HCT116 (cell line): ENCODE measurements at regions not wholly inside any gene's neighbourhood (a gene's known extent, or its start where the extent isn't known, plus 50 kb on each side); places are given as distances from the start of the nearest gene placed in this dataset.

Experiments
- ATAC-seq: fragments of 200-7000 bp; cut with Tn5 transposase; 2 replicates; pipeline ENCODE4 v1.9.1; 2020; ENCODE audit warnings: mild to moderate bottlenecking, moderate library complexity
- BruUV-seq: library from RNA; stranded (reverse); fragments of 400-500 nt; replicated peaks from 2 replicates; lab custom pipeline; 2021; lab: Mats Ljungman, UMichigan
- CTCF ChIA-PET: fragments of 300-600 bp; sonication (Branson Sonifier 250); formaldehyde crosslinking; loops from one replicate; lab custom pipeline; 2021; ENCODE audit warnings: antibody characterized with exemption; lab: Charles Lee
- POLR2A ChIA-PET: fragments of 300-600, 350-600 bp; sonication (Branson Sonifier 250); formaldehyde crosslinking; loops from one replicate; lab custom pipeline; 2021; ENCODE audit warnings: antibody characterized with exemption; lab: Charles Lee
- RAD21 ChIA-PET, 2 experiments: fragments of 300-600 bp; sonication (Branson Sonifier 250); formaldehyde crosslinking; loops; one replicate each; lab custom pipeline; 2023; ENCODE audit warnings: low total read pairs in 2 of 2; ENCODE audit not compliant: uncharacterized antibody in 2 of 2, unreplicated experiment in 2 of 2, low non-redundant PET in 1 of 2; lab: Charles Lee
- DNase-seq: peaks from one replicate; pipeline ENCODE4 v3.0.0-alpha.2; 2010; ENCODE audit warnings: low read depth, low spot score
- H2AFZ ChIP-seq: fragments of 200-600 bp; shearing (Covaris generic), sonication (generic); 2 replicates; pipeline ENCODE4 v1.6.1; 2017; ENCODE audit warnings: low read depth, mixed run types, mixed read lengths, antibody characterized with exemption, low read length; ENCODE audit not compliant: poor library complexity, severe bottlenecking
- H3K27ac ChIP-seq: 2 replicates; pipeline ENCODE4 v1.5.1; 2012; ENCODE audit warnings: low read depth, low read length
- H3K27me3 ChIP-seq: fragments of 200-600 bp; sonication (generic); 2 replicates; pipeline ENCODE4 v1.6.1; 2016; ENCODE audit warnings: mixed run types, low read length, mixed read lengths; ENCODE audit not compliant: insufficient read depth
- H3K36me3 ChIP-seq, 2 experiments: fragments of 200-500 bp in 1 of 2; fragments of 200-600 bp in 1 of 2; sonication (Bioruptor generic) in 1 of 2; sonication (generic) in 1 of 2; 2 replicates each; pipeline versions ENCODE4 v1.5.1 to v1.6.1; 2014 to 2016; ENCODE audit warnings: low read length in 2 of 2, inconsistent platforms in 1 of 2, mixed read lengths in 1 of 2, mixed run types in 1 of 2; ENCODE audit not compliant: insufficient read depth in 2 of 2, control insufficient read depth in 1 of 2
- H3K4me1 ChIP-seq, 2 experiments: fragments of 200-600 bp in 1 of 2; sonication (generic) in 1 of 2; 2 replicates each; pipeline versions ENCODE4 v1.5.1 to v1.6.1; 2012 to 2017; ENCODE audit warnings: low read length in 2 of 2, inconsistent platforms in 1 of 2, mild to moderate bottlenecking in 1 of 2, mixed read lengths in 1 of 2, mixed run types in 1 of 2, moderate library complexity in 1 of 2; ENCODE audit not compliant: insufficient read depth in 2 of 2, control insufficient read depth in 1 of 2
- H3K4me2 ChIP-seq: fragments of 200-600 bp; sonication (generic); 2 replicates; pipeline ENCODE4 v1.6.1; 2017; ENCODE audit warnings: mixed run types, low read length, mixed read lengths
- H3K4me3 ChIP-seq, 2 experiments: fragments of 200-600 bp in 1 of 2; sonication (generic) in 1 of 2; replicated peaks in 1 of 2; 2 replicates each; pipeline ENCODE4 v1.5.1; 2011 to 2016; ENCODE audit warnings: low read length in 2 of 2, control low read depth in 1 of 2, low read depth in 1 of 2, mild to moderate bottlenecking in 1 of 2, mixed read lengths in 1 of 2, mixed run types in 1 of 2
- H3K79me2 ChIP-seq: fragments of 200-600 bp; sonication (generic); 2 replicates; pipeline ENCODE4 v1.6.1; 2017; ENCODE audit warnings: mild to moderate bottlenecking, mixed run types, low read length, moderate library complexity, mixed read lengths; ENCODE audit not compliant: insufficient read depth
- H3K9ac ChIP-seq: fragments of 200-600 bp; sonication (generic); 2 replicates; pipeline ENCODE4 v1.6.1; 2016; ENCODE audit warnings: low read length, mixed read lengths
- H3K9me2 ChIP-seq: fragments of 200-600 bp; sonication (generic), shearing (Covaris generic); 2 replicates; pipeline ENCODE4 v1.6.1; 2017; ENCODE audit warnings: mixed run types, mild to moderate bottlenecking, moderate library complexity; ENCODE audit not compliant: insufficient read depth
- H3K9me3 ChIP-seq, 2 experiments: fragments of 200-500 bp in 1 of 2; fragments of 200-600 bp in 1 of 2; sonication (Bioruptor generic) in 1 of 2; sonication (generic) in 1 of 2; 2 replicates each; pipeline ENCODE4 v1.6.1; 2014 to 2017; ENCODE audit warnings: low read length in 2 of 2, mixed read lengths in 2 of 2, inconsistent platforms in 1 of 2, low read depth in 1 of 2, mild to moderate bottlenecking in 1 of 2, mixed run types in 1 of 2, moderate library complexity in 1 of 2; ENCODE audit not compliant: control insufficient read depth in 1 of 2, insufficient read depth in 1 of 2
- H4K20me1 ChIP-seq: fragments of 200-600 bp; sonication (generic), shearing (Covaris generic); 2 replicates; pipeline ENCODE4 v1.6.1; 2017; ENCODE audit warnings: mixed run types, mild to moderate bottlenecking, moderate library complexity; ENCODE audit not compliant: insufficient read depth
- CBX3 ChIP-seq: IDR thresholded peaks from 2 replicates; pipeline ENCODE4 v1.6.1; 2012; ENCODE audit warnings: low read depth
- EGR1 ChIP-seq: IDR thresholded peaks from 2 replicates; pipeline ENCODE4 v1.6.1; 2012; ENCODE audit warnings: low read depth
- ELF1 ChIP-seq: IDR thresholded peaks from 2 replicates; pipeline ENCODE4 v1.6.1; 2012; ENCODE audit warnings: low read depth, borderline replicate concordance
- EZH2phosphoT487 ChIP-seq: fragments of 200-600 bp; IDR thresholded peaks from 2 replicates; pipeline ENCODE4 v1.6.1; 2018; ENCODE audit warnings: antibody characterized with exemption, borderline replicate concordance
- POLR2A ChIP-seq: IDR thresholded peaks from 2 replicates; pipeline ENCODE4 v1.7.0; 2011; ENCODE audit warnings: borderline replicate concordance; ENCODE audit not compliant: insufficient read depth, insufficient read length; ENCODE audit errors: extremely low read depth
- SIN3A ChIP-seq: IDR thresholded peaks from 2 replicates; pipeline ENCODE4 v1.6.1; 2012; ENCODE audit warnings: low read depth
- SP1 ChIP-seq: IDR thresholded peaks from 2 replicates; pipeline ENCODE4 v1.6.1; 2012; ENCODE audit warnings: low read depth
- SRF ChIP-seq: IDR thresholded peaks from 2 replicates; pipeline ENCODE4 v1.6.1; 2012; ENCODE audit warnings: low read depth
- YY1 ChIP-seq: IDR thresholded peaks from 2 replicates; pipeline ENCODE4 v1.6.1; 2011; ENCODE audit warnings: low read length, low read depth, moderate library complexity, mild to moderate bottlenecking; ENCODE audit not compliant: insufficient replicate concordance; ENCODE audit errors: extremely low read depth
- ZFX ChIP-seq: fragments of 450-650 bp; IDR thresholded peaks from 2 replicates; pipeline ENCODE4 v1.6.1; 2017
- intact Hi-C: fragments of 100-400 bp; cut with micrococcal nuclease; formaldehyde crosslinking; loops from 2 replicates; pipeline ENCODE4 v1.10.0; 2022
- TF ChIP-seq, protein P1 (sequence below): IDR thresholded peaks from 2 replicates; pipeline ENCODE4 v1.6.1; 2012; ENCODE audit warnings: low read depth
- TF ChIP-seq, protein P2 (sequence below): IDR thresholded peaks from 2 replicates; pipeline ENCODE4 v1.6.1; 2012

DNA sequence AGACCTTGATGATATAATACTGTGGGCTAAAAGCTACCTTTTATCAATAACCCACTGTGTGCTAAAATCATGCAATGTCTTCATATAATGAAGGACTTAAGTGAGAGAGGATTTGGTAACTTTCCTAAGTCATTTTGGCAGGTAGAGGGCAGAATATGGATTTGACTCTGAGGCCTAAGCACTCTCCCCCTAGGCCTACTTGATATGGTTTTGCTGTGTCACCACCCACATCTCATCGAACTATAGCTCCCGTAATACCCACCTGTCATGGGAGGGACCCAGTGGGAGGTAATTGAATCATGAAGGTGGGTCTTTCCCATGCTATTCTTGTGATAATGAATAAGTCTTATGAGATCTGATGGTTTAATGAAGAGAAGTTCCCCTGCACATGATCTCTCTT is 229.7 kb downstream of the GBA3 start:
- Histone ChIP-seq H3K27ac (no peak overlapping the region), H3K9ac (no peak overlapping the region), H2AFZ (no peak overlapping the region), H3K9me3 (peaks cover 0 to 9% of the 10 kb centered on the region in 2 experiments; a peak in 2 of 4 replicates), H3K36me3 (no peaks in the 10 kb centered on the region), H3K79me2 (no peaks in the 10 kb centered on the region), H3K4me3 (no peak overlapping the region), H3K9me2 (no peaks in the 10 kb centered on the region), H3K27me3 (no peaks in the 10 kb centered on the region), H3K4me2 (no peak overlapping the region), H3K4me1 (no peaks in the 10 kb centered on the region), H4K20me1 (no peaks in the 10 kb centered on the region)
- intact Hi-C loops = no loop called here
- no TSS peak for BruUV-seq
- ATAC-seq = no peak
- ChIA-PET CTCF (no interaction called here), POLR2A (no interaction called here), RAD21 (no interaction called here)
- TF ChIP-seq, protein P1, sequence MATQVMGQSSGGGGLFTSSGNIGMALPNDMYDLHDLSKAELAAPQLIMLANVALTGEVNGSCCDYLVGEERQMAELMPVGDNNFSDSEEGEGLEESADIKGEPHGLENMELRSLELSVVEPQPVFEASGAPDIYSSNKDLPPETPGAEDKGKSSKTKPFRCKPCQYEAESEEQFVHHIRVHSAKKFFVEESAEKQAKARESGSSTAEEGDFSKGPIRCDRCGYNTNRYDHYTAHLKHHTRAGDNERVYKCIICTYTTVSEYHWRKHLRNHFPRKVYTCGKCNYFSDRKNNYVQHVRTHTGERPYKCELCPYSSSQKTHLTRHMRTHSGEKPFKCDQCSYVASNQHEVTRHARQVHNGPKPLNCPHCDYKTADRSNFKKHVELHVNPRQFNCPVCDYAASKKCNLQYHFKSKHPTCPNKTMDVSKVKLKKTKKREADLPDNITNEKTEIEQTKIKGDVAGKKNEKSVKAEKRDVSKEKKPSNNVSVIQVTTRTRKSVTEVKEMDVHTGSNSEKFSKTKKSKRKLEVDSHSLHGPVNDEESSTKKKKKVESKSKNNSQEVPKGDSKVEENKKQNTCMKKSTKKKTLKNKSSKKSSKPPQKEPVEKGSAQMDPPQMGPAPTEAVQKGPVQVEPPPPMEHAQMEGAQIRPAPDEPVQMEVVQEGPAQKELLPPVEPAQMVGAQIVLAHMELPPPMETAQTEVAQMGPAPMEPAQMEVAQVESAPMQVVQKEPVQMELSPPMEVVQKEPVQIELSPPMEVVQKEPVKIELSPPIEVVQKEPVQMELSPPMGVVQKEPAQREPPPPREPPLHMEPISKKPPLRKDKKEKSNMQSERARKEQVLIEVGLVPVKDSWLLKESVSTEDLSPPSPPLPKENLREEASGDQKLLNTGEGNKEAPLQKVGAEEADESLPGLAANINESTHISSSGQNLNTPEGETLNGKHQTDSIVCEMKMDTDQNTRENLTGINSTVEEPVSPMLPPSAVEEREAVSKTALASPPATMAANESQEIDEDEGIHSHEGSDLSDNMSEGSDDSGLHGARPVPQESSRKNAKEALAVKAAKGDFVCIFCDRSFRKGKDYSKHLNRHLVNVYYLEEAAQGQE = no peak
- TF ChIP-seq ZFX = no peak
- TF ChIP-seq SIN3A = no peak
- TF ChIP-seq SP1 = no peak
- no peak for TF ChIP-seq EZH2phosphoT487
- TF ChIP-seq ELF1 = no peak
- TF ChIP-seq SRF = no peak
- TF ChIP-seq POLR2A = no peak
- no peak for TF ChIP-seq YY1
- TF ChIP-seq CBX3 = no peak
- TF ChIP-seq, protein P2, sequence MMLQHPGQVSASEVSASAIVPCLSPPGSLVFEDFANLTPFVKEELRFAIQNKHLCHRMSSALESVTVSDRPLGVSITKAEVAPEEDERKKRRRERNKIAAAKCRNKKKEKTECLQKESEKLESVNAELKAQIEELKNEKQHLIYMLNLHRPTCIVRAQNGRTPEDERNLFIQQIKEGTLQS = no peak
- no peak for TF ChIP-seq EGR1
- no peak for DNase-seq
